GM06990 (cell line): ENCODE measurements at regions not wholly inside any gene's neighbourhood (a gene's known extent, or its start where the extent isn't known, plus 50 kb on each side); places are given as distances from the start of the nearest gene placed in this dataset.
A peak's percentile ranks its signal among the peaks of the same experiment; 100 is the strongest.
"Not testable (repeated sequence)": the region's sequence is repeated elsewhere in the genome, so short reads cannot be mapped to it uniquely, and the experiment has no call there.

Source experiments
- DNase-seq: peaks from one replicate; pipeline ENCODE4 v3.0.0-alpha.2; 2011; ENCODE audit not compliant: insufficient read length; ENCODE audit errors: extremely low read depth
- H3K27me3 ChIP-seq: replicated peaks from 2 replicates; pipeline ENCODE4 v1.6.0; 2011; ENCODE audit warnings: low read length; ENCODE audit not compliant: control insufficient read depth, insufficient read depth
- H3K36me3 ChIP-seq: 2 replicates; pipeline ENCODE4 v1.5.1; 2011; ENCODE audit warnings: low read length; ENCODE audit not compliant: control insufficient read depth, insufficient read depth
- H3K4me3 ChIP-seq: replicated peaks from 2 replicates; pipeline ENCODE4 v1.5.1; 2011; ENCODE audit warnings: low read depth, mild to moderate bottlenecking, control low read depth, low read length
- CTCF ChIP-seq: IDR thresholded peaks from 2 replicates; pipeline ENCODE4 v1.5.1; 2011; ENCODE audit warnings: low read length, control low read depth, mild to moderate bottlenecking, inconsistent platforms; ENCODE audit not compliant: insufficient read depth, poor library complexity, severe bottlenecking

- DNase-seq: peak; percentile 49
These were observed 366.0 kb upstream of the RGS6 start for GRCh38 chr14:71566276-71566675.

GRCh38 chr14:71567499-71568133, 364.6 kb upstream of the RGS6 start:
- H3K27me3 ChIP-seq, H3K36me3 ChIP-seq, H3K4me3 ChIP-seq, DNase-seq: not testable (repeated sequence)

More at GRCh38 chr14:71566276-71566675, 366.0 kb upstream of the RGS6 start:
- Histone ChIP-seq H3K4me3 (no peak overlapping the region; the same call in 1 of the 2 replicates), H3K27me3 (no peaks in the 10 kb centered on the region), H3K36me3 (no peaks in the 10 kb centered on the region)
- no peak for TF ChIP-seq CTCF

- no peaks in the 10 kb centered on the region for H3K36me3 ChIP-seq
- no peaks in the 10 kb centered on the region for H3K27me3 ChIP-seq
- DNase-seq: no peak
- H3K4me3 ChIP-seq: no peak overlapping the region
- no peak for TF ChIP-seq CTCF
These were observed 357.3 kb upstream of the RGS6 start for GRCh38 chr14:71574976-71575375.

GRCh38 chr14:71576472-71576871, 355.8 kb upstream of the RGS6 start:
- no peak for DNase-seq
- no peak for TF ChIP-seq CTCF
- no peak overlapping the region for H3K4me3 ChIP-seq
- H3K36me3 ChIP-seq: no peaks in the 10 kb centered on the region
- H3K27me3 ChIP-seq: no peaks in the 10 kb centered on the region

GRCh38 chr14:71579331-71579730, 352.9 kb upstream of the RGS6 start:
- DNase-seq: no peak
- Histone ChIP-seq H3K4me3 (no peak overlapping the region), H3K27me3 (no peaks in the 10 kb centered on the region), H3K36me3 (no peaks in the 10 kb centered on the region; the same call in 1 of the 2 replicates)
- no peak for TF ChIP-seq CTCF

- no peak overlapping the region for H3K4me3 ChIP-seq
- no peaks in the 10 kb centered on the region; the same call in 1 of the 2 replicates for H3K36me3 ChIP-seq
- TF ChIP-seq CTCF: no peak
- no peaks in the 10 kb centered on the region for H3K27me3 ChIP-seq
- DNase-seq: no peak
These were observed 349.5 kb upstream of the RGS6 start for GRCh38 chr14:71582705-71583104.
